ENCODE measurements at regions not wholly inside any gene's neighbourhood (a gene's known extent, or its start where the extent isn't known, plus 50 kb on each side); places are given as distances from the start of the nearest gene placed in this dataset.

- TF ChIP-seq EP300 (IDR thresholded peaks at IDR 0.05) (no peak), CTCF (IDR thresholded peaks at IDR 0.05) (no peak)
- Histone ChIP-seq H3K27me3 (no peaks in the 10 kb centered on the region), H3K4me3 (no peak overlapping the region), H3K27ac (no peak overlapping the region), H3K9me3 (no peaks in the 10 kb centered on the region), H3K4me1 (ENCODE audit: insufficient read depth) (no peaks in the 10 kb centered on the region), H3K36me3 (no peaks in the 10 kb centered on the region)
- DNase-seq = no peak
- 76 to 78% (median 76%) methylated on average over 10 of the region's 10 CpGs for WGBS, 3 donors
- intact Hi-C loops (cut with DNase I) = no loop called here
Observed at GRCh38 chr10:78194539-78195402, 161.1 kb downstream of the RPS24 start.

GRCh38 chr10:78196396-78196795, 162.7 kb downstream of the RPS24 start:
- Histone ChIP-seq H3K4me3 (no peak overlapping the region), H3K36me3 (no peaks in the 10 kb centered on the region), H3K27me3 (no peaks in the 10 kb centered on the region), H3K4me1 (ENCODE audit: insufficient read depth) (no peaks in the 10 kb centered on the region), H3K9me3 (no peaks in the 10 kb centered on the region), H3K27ac (no peak overlapping the region)
- no peak for DNase-seq
- WGBS, 3 donors = 74 to 82% (median 76%) methylated on average over 4 of the region's 4 CpGs
- intact Hi-C loops (cut with DNase I) = no loop called here
- TF ChIP-seq POLR2A (IDR thresholded peaks at IDR 0.05) (no peak), EP300 (IDR thresholded peaks at IDR 0.05) (no peak), CTCF (IDR thresholded peaks at IDR 0.05) (no peak)

GRCh38 chr10:78196964-78197363, 163.3 kb downstream of the RPS24 start:
- Histone ChIP-seq H3K27ac (no peak overlapping the region), H3K27me3 (no peaks in the 10 kb centered on the region), H3K36me3 (no peaks in the 10 kb centered on the region), H3K4me1 (ENCODE audit: insufficient read depth) (no peaks in the 10 kb centered on the region), H3K4me3 (no peak overlapping the region), H3K9me3 (no peaks in the 10 kb centered on the region)
- intact Hi-C loops (cut with DNase I) = no loop called here
- no peak for DNase-seq
- WGBS, 3 donors = 80 to 88% (median 83%) methylated on average over 2 of the region's 2 CpGs
- no peak for TF ChIP-seq CTCF (IDR thresholded peaks at IDR 0.05)
- TF ChIP-seq EP300 (IDR thresholded peaks at IDR 0.05) = no peak
- TF ChIP-seq POLR2A (IDR thresholded peaks at IDR 0.05) = no peak

GRCh38 chr10:78197628-78198272, 164.1 kb downstream of the RPS24 start:
- 91 to 95% (median 93%) methylated on average over 2 of the region's 2 CpGs for WGBS, 3 donors
- intact Hi-C loops (cut with DNase I) = no loop called here
- Histone ChIP-seq H3K27me3 (no peaks in the 10 kb centered on the region), H3K9me3 (no peaks in the 10 kb centered on the region), H3K36me3 (no peaks in the 10 kb centered on the region), H3K4me3 (no peak overlapping the region), H3K27ac (no peak overlapping the region), H3K4me1 (ENCODE audit: insufficient read depth) (no peaks in the 10 kb centered on the region)
- no peak for DNase-seq
- no peak for TF ChIP-seq CTCF (IDR thresholded peaks at IDR 0.05)
- no peak for TF ChIP-seq EP300 (IDR thresholded peaks at IDR 0.05)
- TF ChIP-seq POLR2A (IDR thresholded peaks at IDR 0.05) = no peak
